Endodermal cell (in vitro differentiated cells): ENCODE measurements at regions not wholly inside any gene's neighbourhood (a gene's known extent, or its start where the extent isn't known, plus 50 kb on each side); places are given as distances from the start of the nearest gene placed in this dataset.

Experiments
- DNase-seq: peaks from one replicate; pipeline ENCODE4 v3.0.0-alpha.2; 2017
- H3K27ac ChIP-seq: 2 replicates; pipeline ENCODE4 v1.5.1; 2013; ENCODE audit warnings: mild to moderate bottlenecking, low read depth, low read length, moderate library complexity
- H3K27me3 ChIP-seq: 2 replicates; pipeline ENCODE4 v1.6.1; 2013; ENCODE audit warnings: mild to moderate bottlenecking, low read length, moderate library complexity; ENCODE audit not compliant: insufficient read depth, control insufficient read depth, poor library complexity, severe bottlenecking
- H3K36me3 ChIP-seq: 2 replicates; pipeline ENCODE4 v1.7.0; 2013; ENCODE audit warnings: mild to moderate bottlenecking, low read length, moderate library complexity; ENCODE audit not compliant: control insufficient read depth, insufficient read depth
- H3K4me1 ChIP-seq: one replicate; pipeline ENCODE4 v1.7.0; 2013; ENCODE audit warnings: low read length; ENCODE audit not compliant: control insufficient read depth, insufficient read depth
- H3K4me3 ChIP-seq: 2 replicates; pipeline ENCODE4 v1.5.1; 2013; ENCODE audit warnings: mild to moderate bottlenecking, low read length, moderate library complexity
- H3K9ac ChIP-seq: 2 replicates; pipeline ENCODE4 v1.6.1; 2013; ENCODE audit warnings: mild to moderate bottlenecking, low read length, moderate library complexity; ENCODE audit not compliant: poor library complexity, severe bottlenecking; ENCODE audit errors: extremely low read depth
- H3K9me3 ChIP-seq: 2 replicates; pipeline ENCODE4 v1.6.1; 2013; ENCODE audit warnings: mild to moderate bottlenecking, low read length, moderate library complexity; ENCODE audit not compliant: control insufficient read depth
- H3K27ac Mint-ChIP-seq: 2 replicates; pipeline ENCODE4 v1.8.0; 2020; ENCODE audit warnings: mixed read lengths
- H3K27me3 Mint-ChIP-seq: 2 replicates; pipeline ENCODE4 v1.8.0; 2021; ENCODE audit warnings: mild to moderate bottlenecking, mixed read lengths; ENCODE audit not compliant: insufficient read depth
- H3K36me3 Mint-ChIP-seq: 2 replicates; pipeline ENCODE4 v1.8.0; 2020; ENCODE audit warnings: low read depth, mixed read lengths
- H3K4me1 Mint-ChIP-seq: 2 replicates; pipeline ENCODE4 v1.8.0; 2020; ENCODE audit warnings: mixed read lengths
- H3K4me3 Mint-ChIP-seq: 2 replicates; pipeline ENCODE4 v1.8.0; 2020; ENCODE audit warnings: mild to moderate bottlenecking, moderate library complexity, mixed read lengths
- H3K9me3 Mint-ChIP-seq: 2 replicates; pipeline ENCODE4 v1.8.0; 2020; ENCODE audit warnings: mild to moderate bottlenecking, mixed read lengths
- CTCF ChIP-seq: fragments of 200-600 bp; sonication (generic); conservative IDR thresholded peaks from 2 replicates; pipeline ENCODE4 v1.5.0; 2021; ENCODE audit warnings: antibody characterized with exemption, mild to moderate bottlenecking
- WGBS, 2 experiments: methylation state at CpG; one replicate each; pipeline versions ENCODE4 v1.1.5 to v1.1.7; 2013; ENCODE audit warnings: missing lambda C conversion rate in 2 of 2, mixed read lengths in 1 of 2; ENCODE audit not compliant: insufficient coverage in 1 of 2, insufficient read length in 1 of 2; 5-methylcytosine and 5-hydroxymethylcytosine counted together

- Mint-ChIP-seq H3K9me3 (no peaks in the 10 kb centered on the region), H3K4me3 (no peak overlapping the region), H3K27me3 (no peaks in the 10 kb centered on the region), H3K4me1 (peaks cover 2% of the 10 kb centered on the region), H3K27ac (no peak overlapping the region), H3K36me3 (no peaks in the 10 kb centered on the region)
- no peaks in the 10 kb centered on the region for H3K4me1 ChIP-seq
- WGBS, 2 experiments: 79% methylated on average over 3 of the region's 3 CpGs
- H3K27ac ChIP-seq: no peak overlapping the region
- H3K27me3 ChIP-seq: no peaks in the 10 kb centered on the region
- no peak for TF ChIP-seq CTCF
- no peak overlapping the region for H3K9ac ChIP-seq
- H3K4me3 ChIP-seq: no peak overlapping the region
- no peaks in the 10 kb centered on the region for H3K36me3 ChIP-seq
- peaks cover 3% of the 10 kb centered on the region for H3K9me3 ChIP-seq
- DNase-seq: no peak
These were observed 151.7 kb upstream of the MOCS2 start for GRCh38 chr5:53261245-53261644.

DNA sequence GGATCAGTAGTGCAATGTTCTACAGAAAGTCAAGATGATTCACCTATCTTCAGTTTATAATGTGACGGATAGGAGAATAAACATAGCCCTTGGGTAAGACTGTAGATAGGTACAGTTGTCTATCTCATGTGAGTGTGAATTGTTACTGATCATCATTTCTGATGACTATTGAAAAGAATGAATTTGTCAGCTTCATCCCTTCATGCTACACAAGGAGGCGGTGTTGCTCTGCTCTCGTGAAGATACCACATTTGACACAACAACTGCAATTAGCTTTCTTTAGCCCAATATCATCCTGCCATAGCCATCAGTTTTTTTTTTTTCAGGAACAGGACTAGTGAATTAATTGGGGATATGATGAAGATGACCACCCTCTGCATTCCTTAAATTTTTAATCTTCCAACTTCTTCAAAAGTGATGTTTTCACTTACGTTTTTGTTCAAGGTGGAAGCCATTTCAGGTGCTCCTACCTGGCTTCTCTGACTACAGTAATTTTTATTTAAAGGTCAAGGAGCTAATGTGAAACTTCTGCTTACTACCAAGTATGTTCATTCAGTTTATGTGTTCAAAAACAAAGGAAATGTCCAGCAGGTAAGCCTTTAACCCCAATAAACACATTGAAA lies 152.9 kb upstream of the MOCS2 start:
- Histone ChIP-seq H3K27me3 (no peaks in the 10 kb centered on the region), H3K27ac (no peak overlapping the region), H3K9me3 (peaks cover 12% of the 10 kb centered on the region), H3K4me3 (no peak overlapping the region), H3K36me3 (no peaks in the 10 kb centered on the region), H3K4me1 (no peaks in the 10 kb centered on the region), H3K9ac (no peak overlapping the region)
- Mint-ChIP-seq H3K4me3 (no peak overlapping the region), H3K27me3 (no peaks in the 10 kb centered on the region), H3K27ac (no peak overlapping the region), H3K36me3 (no peaks in the 10 kb centered on the region), H3K9me3 (peaks cover 9% of the 10 kb centered on the region), H3K4me1 (no peaks in the 10 kb centered on the region)
- TF ChIP-seq CTCF: peak; percentile 85
- 81 to 90% methylated on average over 2 to 4 of the region's 4 CpGs for WGBS, 2 experiments
- DNase-seq: peak; percentile 63

GRCh38 chr5:53263151-53263550 lies 153.6 kb upstream of the MOCS2 start:
- TF ChIP-seq CTCF: no peak
- H3K9me3 Mint-ChIP-seq: peaks cover 16% of the 10 kb centered on the region
- H3K4me3 Mint-ChIP-seq: no peak overlapping the region
- Histone ChIP-seq H3K4me3 (no peak overlapping the region), H3K4me1 (no peaks in the 10 kb centered on the region), H3K36me3 (no peaks in the 10 kb centered on the region), H3K27ac (no peak overlapping the region), H3K9ac (no peak overlapping the region), H3K9me3 (peaks cover 19% of the 10 kb centered on the region), H3K27me3 (no peaks in the 10 kb centered on the region)
- H3K27me3 Mint-ChIP-seq: no peaks in the 10 kb centered on the region
- peaks cover 2% of the 10 kb centered on the region for H3K36me3 Mint-ChIP-seq
- no peaks in the 10 kb centered on the region for H3K4me1 Mint-ChIP-seq
- no peak overlapping the region for H3K27ac Mint-ChIP-seq
- DNase-seq: no peak
- 94% methylated on average over 1 of the region's 1 CpG; no CpG with 5 or more reads in 1 of the 2 experiments for whole genome bisulfite sequencing, 2 experiments
